SK-N-SH treated with all-trans-retinoic acid at 6 μM for 48 hours (cell line): ENCODE measurements at regions not wholly inside any gene's neighbourhood (a gene's known extent, or its start where the extent isn't known, plus 50 kb on each side); places are given as distances from the start of the nearest gene placed in this dataset.
"Not testable (repeated sequence)": the region's sequence is repeated elsewhere in the genome, so short reads cannot be mapped to it uniquely, and the experiment has no call there.

Source experiments
- ARNTL ChIP-seq: fragments of 450-650 bp; formaldehyde crosslinking; IDR thresholded peaks from 2 replicates; pipeline ENCODE4 v1.5.0; 2020; ENCODE audit warnings: low read depth, mild to moderate bottlenecking, moderate library complexity, borderline replicate concordance
- CSDC2 ChIP-seq: fragments of 250-450 bp; sonication (Bioruptor Pico); IDR thresholded peaks from 2 replicates; pipeline ENCODE4 v1.5.0; 2020; ENCODE audit warnings: mild to moderate bottlenecking, moderate library complexity
- ISL1 ChIP-seq: fragments of 250-450 bp; sonication (Bioruptor Pico); IDR thresholded peaks from 2 replicates; pipeline ENCODE4 v2.1.2; 2022; ENCODE audit warnings: mild to moderate bottlenecking, moderate library complexity
- OSR1 ChIP-seq: fragments of 250-450 bp; sonication (Bioruptor Pico); IDR thresholded peaks from 2 replicates; pipeline ENCODE4 v1.8.0; 2022; ENCODE audit warnings: moderate library complexity, mild to moderate bottlenecking, inconsistent platforms
- PATZ1 ChIP-seq: fragments of 250-450 bp; sonication (Bioruptor Pico); IDR thresholded peaks from 2 replicates; pipeline ENCODE4 v1.8.0; 2020; ENCODE audit warnings: mild to moderate bottlenecking, moderate library complexity, borderline replicate concordance
- RARB ChIP-seq: fragments of 250-450 bp; sonication (Bioruptor Pico); IDR thresholded peaks from 2 replicates; pipeline ENCODE4 v1.8.0; 2021; ENCODE audit warnings: mild to moderate bottlenecking, moderate library complexity
- SNAI2 ChIP-seq: fragments of 250-450 bp; sonication (Bioruptor Pico); IDR thresholded peaks from 2 replicates; pipeline ENCODE4 v1.5.0; 2020; ENCODE audit warnings: mild to moderate bottlenecking, moderate library complexity
- TCF4 ChIP-seq: fragments of 250-450 bp; sonication (Bioruptor Pico); IDR thresholded peaks from 2 replicates; pipeline ENCODE4 v1.8.0; 2021; ENCODE audit warnings: mild to moderate bottlenecking, moderate library complexity, borderline replicate concordance
- TOX ChIP-seq: fragments of 250-450 bp; sonication (Bioruptor Pico); IDR thresholded peaks from 2 replicates; pipeline ENCODE4 v1.8.0; 2021; ENCODE audit warnings: mild to moderate bottlenecking, moderate library complexity, borderline replicate concordance
- ZFP3 ChIP-seq: fragments of 250-450 bp; sonication (Bioruptor Pico); IDR thresholded peaks from 2 replicates; pipeline ENCODE4 v1.5.0; 2020; ENCODE audit warnings: mild to moderate bottlenecking, moderate library complexity
- ZFP30 ChIP-seq: fragments of 450-650 bp; formaldehyde crosslinking; IDR thresholded peaks from 2 replicates; pipeline ENCODE4 v1.5.0; 2022; ENCODE audit warnings: mild to moderate bottlenecking, moderate library complexity
- ZNF565 ChIP-seq: fragments of 450-650 bp; formaldehyde crosslinking; conservative IDR thresholded peaks from 2 replicates; pipeline ENCODE4 v1.5.0; 2020; ENCODE audit warnings: low read depth, mild to moderate bottlenecking, moderate library complexity
- TF ChIP-seq, protein P1 (sequence below): fragments of 250-450 bp; sonication (Bioruptor Pico); IDR thresholded peaks from 2 replicates; pipeline ENCODE4 v1.5.1; 2020; ENCODE audit warnings: low read depth, mild to moderate bottlenecking, moderate library complexity
- TF ChIP-seq, protein P2 (sequence below): fragments of 250-450 bp; sonication (Bioruptor Pico); IDR thresholded peaks from 2 replicates; pipeline ENCODE4 v1.5.1; 2021; ENCODE audit warnings: mild to moderate bottlenecking, moderate library complexity

DNA sequence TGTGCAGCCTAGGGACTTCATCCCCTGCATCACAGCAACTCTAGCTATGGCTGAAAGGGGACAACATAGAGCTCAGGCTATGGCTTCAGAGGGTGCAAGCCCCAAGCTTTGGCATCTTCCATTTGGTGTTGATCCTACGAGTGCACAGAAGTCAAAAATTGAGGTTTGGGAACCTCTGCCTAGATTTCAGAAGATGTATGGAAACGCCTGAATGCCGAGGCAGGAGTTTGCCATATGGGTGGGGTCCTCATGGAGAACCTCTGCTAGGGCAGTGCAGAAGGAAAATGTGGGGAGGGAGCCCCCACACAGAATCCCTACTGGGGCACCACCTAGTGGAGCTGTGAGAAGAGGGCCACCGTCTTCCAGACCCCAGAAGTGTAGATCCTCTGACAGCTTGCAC lies 543.0 kb upstream of the TPTE start:
- TF ChIP-seq ISL1; ZFP3 (CRISPR knock-in tag); TCF4; ARNTL (CRISPR knock-in tag); CSDC2 (CRISPR knock-in tag); OSR1; PATZ1 (CRISPR knock-in tag); ZNF565 (CRISPR knock-in tag); RARB; SNAI2; TOX; ZFP30 (CRISPR knock-in tag): not testable (repeated sequence)
- TF ChIP-seq, protein P1, sequence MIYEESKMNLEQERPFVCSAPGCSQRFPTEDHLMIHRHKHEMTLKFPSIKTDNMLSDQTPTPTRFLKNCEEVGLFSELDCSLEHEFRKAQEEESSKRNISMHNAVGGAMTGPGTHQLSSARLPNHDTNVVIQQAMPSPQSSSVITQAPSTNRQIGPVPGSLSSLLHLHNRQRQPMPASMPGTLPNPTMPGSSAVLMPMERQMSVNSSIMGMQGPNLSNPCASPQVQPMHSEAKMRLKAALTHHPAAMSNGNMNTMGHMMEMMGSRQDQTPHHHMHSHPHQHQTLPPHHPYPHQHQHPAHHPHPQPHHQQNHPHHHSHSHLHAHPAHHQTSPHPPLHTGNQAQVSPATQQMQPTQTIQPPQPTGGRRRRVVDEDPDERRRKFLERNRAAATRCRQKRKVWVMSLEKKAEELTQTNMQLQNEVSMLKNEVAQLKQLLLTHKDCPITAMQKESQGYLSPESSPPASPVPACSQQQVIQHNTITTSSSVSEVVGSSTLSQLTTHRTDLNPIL (CRISPR knock-in tag): not testable (repeated sequence)
- TF ChIP-seq, protein P2, sequence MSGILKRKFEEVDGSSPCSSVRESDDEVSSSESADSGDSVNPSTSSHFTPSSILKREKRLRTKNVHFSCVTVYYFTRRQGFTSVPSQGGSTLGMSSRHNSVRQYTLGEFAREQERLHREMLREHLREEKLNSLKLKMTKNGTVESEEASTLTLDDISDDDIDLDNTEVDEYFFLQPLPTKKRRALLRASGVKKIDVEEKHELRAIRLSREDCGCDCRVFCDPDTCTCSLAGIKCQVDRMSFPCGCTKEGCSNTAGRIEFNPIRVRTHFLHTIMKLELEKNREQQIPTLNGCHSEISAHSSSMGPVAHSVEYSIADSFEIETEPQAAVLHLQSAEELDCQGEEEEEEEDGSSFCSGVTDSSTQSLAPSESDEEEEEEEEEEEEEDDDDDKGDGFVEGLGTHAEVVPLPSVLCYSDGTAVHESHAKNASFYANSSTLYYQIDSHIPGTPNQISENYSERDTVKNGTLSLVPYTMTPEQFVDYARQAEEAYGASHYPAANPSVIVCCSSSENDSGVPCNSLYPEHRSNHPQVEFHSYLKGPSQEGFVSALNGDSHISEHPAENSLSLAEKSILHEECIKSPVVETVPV: not testable (repeated sequence)
